HEK293T (cell line): ENCODE measurements at regions not wholly inside any gene's neighbourhood (a gene's known extent, or its start where the extent isn't known, plus 50 kb on each side); places are given as distances from the start of the nearest gene placed in this dataset.

Experiments used
- ARNT ChIP-seq: fragments of 450-650 bp; IDR thresholded peaks from 2 replicates; pipeline ENCODE4 v1.6.1; 2017; ENCODE audit warnings: mild to moderate bottlenecking
- BHLHE40 ChIP-seq: fragments of 450-650 bp; IDR thresholded peaks from 2 replicates; pipeline ENCODE4 v1.6.1; 2016; ENCODE audit warnings: mild to moderate bottlenecking, moderate library complexity, borderline replicate concordance
- ELF4 ChIP-seq: fragments of 450-650 bp; IDR thresholded peaks from 2 replicates; pipeline ENCODE4 v1.6.1; 2017; ENCODE audit warnings: antibody characterized with exemption
- FOXA1 ChIP-seq: fragments of 450-650 bp; IDR thresholded peaks from 2 replicates; pipeline ENCODE4 v1.6.1; 2016; ENCODE audit warnings: mild to moderate bottlenecking
- FOXK2 ChIP-seq: fragments of 450-650 bp; IDR thresholded peaks from 2 replicates; pipeline ENCODE4 v1.6.1; 2016; ENCODE audit warnings: mild to moderate bottlenecking
- FOXM1 ChIP-seq: fragments of 450-650 bp; IDR thresholded peaks from 2 replicates; pipeline ENCODE4 v1.6.1; 2017; ENCODE audit warnings: mild to moderate bottlenecking, borderline replicate concordance
- HDGF ChIP-seq: fragments of 450-650 bp; IDR thresholded peaks from 2 replicates; pipeline ENCODE4 v1.6.1; 2017; ENCODE audit warnings: antibody characterized with exemption, borderline replicate concordance
- L3MBTL2 ChIP-seq: fragments of 450-650 bp; conservative IDR thresholded peaks from 2 replicates; pipeline ENCODE4 v1.6.1; 2016; ENCODE audit warnings: mild to moderate bottlenecking
- LEF1 ChIP-seq: fragments of 450-650 bp; IDR thresholded peaks from 2 replicates; pipeline ENCODE4 v1.6.1; 2017; ENCODE audit warnings: mild to moderate bottlenecking, borderline replicate concordance
- SP1 ChIP-seq: fragments of 450-650 bp; IDR thresholded peaks from 2 replicates; pipeline ENCODE4 v1.6.1; 2017
- SUZ12 ChIP-seq: fragments of 450-650 bp; IDR thresholded peaks from 2 replicates; pipeline ENCODE4 v1.6.1; 2016; ENCODE audit warnings: mild to moderate bottlenecking
- ZNF384 ChIP-seq: fragments of 450-650 bp; IDR thresholded peaks from 2 replicates; pipeline ENCODE4 v1.6.1; 2016
- TF ChIP-seq, protein P1 (sequence below): fragments of 450-650 bp; IDR thresholded peaks from 2 replicates; pipeline ENCODE4 v1.6.1; 2016

DNA sequence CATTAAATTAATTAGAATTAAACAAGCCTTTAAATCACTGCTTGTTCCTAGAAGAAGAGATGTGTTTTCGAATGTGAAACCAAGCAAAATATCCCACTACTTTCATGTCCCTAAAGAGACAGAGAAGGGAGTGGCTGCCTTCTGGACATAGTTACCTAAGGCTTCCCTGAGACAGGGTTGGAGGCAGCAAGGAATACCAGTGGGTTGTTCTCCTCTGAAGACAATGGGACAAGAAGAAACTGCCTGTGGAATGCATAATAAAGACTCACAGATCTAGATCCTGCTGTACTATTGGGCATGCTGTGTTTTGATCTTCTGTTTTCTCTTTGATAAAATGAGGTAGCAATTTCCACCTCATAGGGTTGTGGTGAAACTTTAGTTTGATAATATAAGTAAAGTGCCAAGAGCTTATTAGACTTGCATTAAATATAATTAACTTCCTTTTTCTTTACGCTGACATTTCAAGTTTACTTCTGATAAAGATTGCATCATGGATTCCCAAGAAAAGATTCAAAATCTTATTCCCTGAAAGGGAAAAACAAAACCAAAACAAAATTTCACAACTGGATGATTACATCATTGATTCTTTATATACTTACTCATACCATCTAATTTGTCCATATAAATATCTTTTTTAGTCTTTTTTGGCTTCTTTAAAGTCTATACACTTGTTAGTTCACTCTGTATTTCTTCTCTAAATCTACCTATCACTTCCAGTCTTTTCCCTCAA, 621.3 kb downstream of the ETS1 start:
- TF ChIP-seq, protein P1, sequence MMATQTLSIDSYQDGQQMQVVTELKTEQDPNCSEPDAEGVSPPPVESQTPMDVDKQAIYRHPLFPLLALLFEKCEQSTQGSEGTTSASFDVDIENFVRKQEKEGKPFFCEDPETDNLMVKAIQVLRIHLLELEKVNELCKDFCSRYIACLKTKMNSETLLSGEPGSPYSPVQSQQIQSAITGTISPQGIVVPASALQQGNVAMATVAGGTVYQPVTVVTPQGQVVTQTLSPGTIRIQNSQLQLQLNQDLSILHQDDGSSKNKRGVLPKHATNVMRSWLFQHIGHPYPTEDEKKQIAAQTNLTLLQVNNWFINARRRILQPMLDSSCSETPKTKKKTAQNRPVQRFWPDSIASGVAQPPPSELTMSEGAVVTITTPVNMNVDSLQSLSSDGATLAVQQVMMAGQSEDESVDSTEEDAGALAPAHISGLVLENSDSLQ = no peak
- no peak for TF ChIP-seq FOXM1
- no peak for TF ChIP-seq ARNT
- no peak for TF ChIP-seq HDGF
- no peak for TF ChIP-seq ZNF384
- no peak for TF ChIP-seq SUZ12
- TF ChIP-seq BHLHE40 = no peak
- TF ChIP-seq FOXA1 = no peak
- no peak for TF ChIP-seq L3MBTL2
- no peak for TF ChIP-seq FOXK2
- no peak for TF ChIP-seq ELF4
- no peak for TF ChIP-seq LEF1
- no peak for TF ChIP-seq SP1
